HG03108 (cell line): ENCODE measurements at regions not wholly inside any gene's neighbourhood (a gene's known extent, or its start where the extent isn't known, plus 50 kb on each side); places are given as distances from the start of the nearest gene placed in this dataset.
"Not testable (repeated sequence)": the region's sequence is repeated elsewhere in the genome, so short reads cannot be mapped to it uniquely, and the experiment has no call there.

Experiments used
- ATAC-seq: cut with Tn5 transposase; IDR thresholded peaks from one replicate; pipeline ENCODE4 v1.9.1; 2021; ENCODE audit warnings: moderate library complexity; ENCODE audit not compliant: unreplicated experiment

DNA sequence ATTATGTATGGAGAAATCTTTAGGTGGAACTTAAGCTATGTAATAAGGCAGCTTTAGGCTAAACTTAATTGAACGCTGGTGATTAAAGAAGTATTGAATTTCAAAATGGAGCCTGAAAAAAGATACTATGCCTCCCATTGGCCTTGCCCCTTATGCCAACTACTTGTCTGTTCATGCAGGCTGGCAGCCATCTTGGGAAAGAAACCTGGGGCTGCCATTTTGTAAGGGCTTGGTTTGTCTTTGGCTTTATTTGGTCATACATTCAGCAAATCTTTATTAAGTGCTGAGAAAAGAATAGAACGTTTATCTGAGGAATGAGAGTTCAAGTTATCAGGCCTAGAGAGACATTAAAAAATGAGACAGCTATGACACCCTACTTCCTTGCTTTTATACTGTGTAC lies 231.3 kb downstream of the KCNE4 start:
- no peak for ATAC-seq

DNA sequence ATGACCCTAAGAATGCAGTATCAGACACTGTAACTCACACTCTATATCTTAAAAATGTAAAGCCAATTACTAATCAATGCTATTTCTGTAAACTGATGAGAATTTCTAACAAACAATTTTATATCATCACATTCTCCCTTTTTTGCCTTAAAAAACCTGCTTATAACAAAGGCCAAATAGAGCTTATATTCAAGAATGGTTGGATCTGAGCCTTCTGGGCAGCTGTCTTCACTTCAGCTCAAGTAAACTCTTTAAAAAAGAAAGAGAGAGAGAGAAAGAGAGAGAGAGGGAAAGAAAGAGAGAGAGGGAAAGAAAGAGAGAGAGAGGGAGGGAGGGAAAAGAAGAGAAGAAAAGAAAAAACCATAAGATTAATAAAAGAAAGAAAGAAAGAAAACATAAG lies 231.8 kb downstream of the KCNE4 start:
- no peak for ATAC-seq

DNA sequence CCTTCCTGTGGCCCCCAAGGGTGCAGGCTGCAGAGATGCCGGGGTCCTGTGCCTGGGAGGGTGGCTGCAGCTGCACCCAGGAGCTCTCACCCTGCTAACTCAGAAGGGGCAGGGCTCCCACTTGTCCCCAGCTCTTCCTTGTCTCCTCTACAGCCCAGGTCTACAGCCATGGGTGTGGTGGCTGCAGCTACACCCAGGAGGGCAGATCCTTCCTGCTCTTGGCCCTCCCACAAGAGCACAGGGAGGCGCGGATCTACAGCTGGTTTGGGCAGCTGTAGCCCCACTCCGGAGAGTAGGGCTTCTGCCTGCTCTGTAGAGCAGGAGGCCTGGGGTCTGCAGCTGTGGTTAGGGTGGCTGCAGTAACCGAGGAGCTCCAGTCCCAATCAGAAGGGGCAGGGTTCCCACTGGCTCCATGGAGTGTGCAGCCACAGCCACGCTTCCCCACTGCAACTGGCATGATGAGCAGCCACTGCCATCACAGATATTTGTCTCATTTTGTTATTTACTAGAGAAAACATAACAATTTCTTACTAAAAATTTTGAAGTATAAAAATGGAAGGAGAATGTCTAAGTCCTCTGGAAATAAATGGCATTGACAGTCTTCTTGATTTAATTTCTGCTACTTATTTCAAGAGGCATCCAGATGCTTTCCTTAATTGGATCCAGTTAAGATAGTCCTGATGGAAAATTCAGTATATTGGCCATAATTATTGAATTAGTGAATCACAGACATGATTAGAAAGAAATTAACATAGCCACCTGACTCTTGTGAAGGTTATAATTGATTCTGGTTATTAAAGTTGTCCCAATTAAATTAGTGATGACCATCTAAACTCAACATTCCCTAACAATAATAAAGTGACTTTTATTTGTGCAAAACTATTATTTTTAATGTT lies 233.6 kb downstream of the KCNE4 start:
- no peak for ATAC-seq

DNA sequence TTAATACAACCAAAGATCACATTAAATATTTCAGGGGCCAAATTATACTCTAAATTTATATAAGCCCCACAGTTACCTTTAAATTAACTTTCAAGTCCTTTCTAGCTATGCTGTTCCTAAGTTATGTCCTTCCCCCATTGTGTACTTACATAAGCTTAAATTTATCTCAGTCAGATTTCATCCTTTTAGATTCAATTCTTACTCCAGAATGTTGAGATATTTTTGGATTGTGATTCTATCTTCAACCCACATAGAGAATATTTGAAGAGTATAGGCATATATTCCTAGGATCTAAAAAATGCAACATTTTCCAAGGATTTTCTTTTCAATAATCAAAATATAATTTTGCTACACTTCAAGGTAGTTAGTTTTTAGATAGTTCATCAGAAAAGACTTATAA lies 242.8 kb downstream of the KCNE4 start:
- no peak for ATAC-seq

DNA sequence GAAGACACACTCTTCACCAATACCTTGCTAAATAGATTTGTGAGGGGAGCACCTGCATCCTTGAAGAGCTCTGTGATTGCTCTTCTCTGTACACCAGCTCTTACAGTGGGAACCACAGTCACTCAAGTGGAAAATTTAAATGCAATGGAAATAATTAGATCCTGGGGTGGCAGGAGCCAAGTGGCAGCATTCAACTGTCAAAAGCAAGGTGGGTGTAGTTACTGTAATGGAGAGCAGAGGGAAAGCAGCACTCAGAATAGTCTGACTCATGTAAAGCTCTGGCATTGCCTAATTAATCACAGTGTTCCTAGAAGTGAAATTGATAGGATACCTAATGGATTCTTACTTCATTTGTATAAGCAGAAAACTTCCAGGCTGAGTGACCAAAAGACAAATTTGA lies 245.8 kb downstream of the KCNE4 start:
- ATAC-seq, result no peak

DNA sequence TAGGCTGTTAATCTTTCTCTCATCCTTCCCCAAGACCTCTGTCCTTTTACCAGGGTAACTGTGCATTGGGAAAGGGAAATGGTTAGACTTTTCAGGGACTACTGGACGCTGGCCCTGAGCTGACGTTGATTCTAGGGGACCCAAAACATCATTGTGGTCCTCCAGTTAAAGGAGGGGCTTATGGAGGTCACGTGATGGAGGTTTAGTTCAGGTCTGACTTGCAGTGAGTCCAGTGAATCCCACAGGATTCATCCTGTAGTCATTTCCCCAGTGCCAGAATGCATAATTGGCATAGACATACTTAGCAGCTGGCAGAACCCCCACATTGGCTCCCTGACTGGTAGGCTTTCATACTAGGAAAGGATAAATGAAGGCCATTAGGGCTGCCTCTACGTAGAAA lies 246.3 kb downstream of the KCNE4 start:
- not testable (repeated sequence) for ATAC-seq

GRCh38 chr2:223300326-223300725 lies 248.3 kb downstream of the KCNE4 start:
- no peak for ATAC-seq

GRCh38 chr2:223306371-223306770 lies 254.4 kb downstream of the KCNE4 start:
- no peak for ATAC-seq

- ATAC-seq, result no peak
These were observed 260.1 kb downstream of the KCNE4 start for GRCh38 chr2:223311889-223312680.

- no peak for ATAC-seq
These were observed 261.1 kb downstream of the KCNE4 start for GRCh38 chr2:223313101-223313500.

DNA sequence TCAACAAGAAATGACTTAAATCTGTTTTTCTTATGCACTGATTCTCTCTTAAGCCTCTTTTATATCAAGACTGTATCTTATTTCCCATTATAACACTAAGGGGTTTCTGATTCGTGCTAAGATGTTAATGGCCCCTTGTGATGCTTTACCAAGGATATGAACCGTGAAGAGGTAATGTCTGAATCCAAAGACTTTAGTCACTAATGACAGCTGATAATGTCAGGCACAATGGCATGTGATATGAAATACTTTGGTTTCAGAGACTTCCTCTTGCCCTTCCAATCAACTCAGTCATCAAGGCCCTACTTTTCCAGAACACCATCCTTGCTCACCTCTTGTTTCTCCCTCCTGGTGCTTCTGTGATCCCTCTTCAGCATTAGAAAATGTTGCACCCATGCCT lies 262.8 kb downstream of the KCNE4 start:
- ATAC-seq, result no peak

GRCh38 chr2:223315813-223316212 lies 263.8 kb downstream of the KCNE4 start:
- ATAC-seq, result no peak

GRCh38 chr2:223316342-223316741 lies 264.4 kb downstream of the KCNE4 start:
- ATAC-seq, result no peak

DNA sequence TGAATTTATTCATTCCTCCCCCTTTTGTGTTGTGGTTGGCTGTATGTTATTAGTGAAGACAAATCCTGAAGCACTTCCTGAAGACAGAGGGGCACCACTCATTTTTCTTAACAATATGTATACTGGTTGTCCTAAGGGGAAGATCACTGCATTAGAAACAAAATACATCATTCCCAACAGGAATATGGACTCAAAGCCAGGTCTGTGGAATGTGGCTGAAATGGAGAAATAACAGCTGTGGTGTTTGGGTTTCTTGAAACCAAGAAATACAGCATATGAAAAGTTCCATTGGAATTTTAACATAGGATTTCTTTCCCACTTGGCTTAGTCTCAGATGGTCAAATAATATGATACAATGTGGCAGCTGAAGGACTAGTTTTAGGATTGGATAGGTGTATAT lies 267.6 kb downstream of the KCNE4 start:
- ATAC-seq, result no peak

GRCh38 chr2:223324402-223324801 lies 272.4 kb downstream of the KCNE4 start:
- ATAC-seq, result no peak

- no peak for ATAC-seq
These were observed 273.6 kb downstream of the SCG2 start for GRCh38 chr2:223328578-223328977.

DNA sequence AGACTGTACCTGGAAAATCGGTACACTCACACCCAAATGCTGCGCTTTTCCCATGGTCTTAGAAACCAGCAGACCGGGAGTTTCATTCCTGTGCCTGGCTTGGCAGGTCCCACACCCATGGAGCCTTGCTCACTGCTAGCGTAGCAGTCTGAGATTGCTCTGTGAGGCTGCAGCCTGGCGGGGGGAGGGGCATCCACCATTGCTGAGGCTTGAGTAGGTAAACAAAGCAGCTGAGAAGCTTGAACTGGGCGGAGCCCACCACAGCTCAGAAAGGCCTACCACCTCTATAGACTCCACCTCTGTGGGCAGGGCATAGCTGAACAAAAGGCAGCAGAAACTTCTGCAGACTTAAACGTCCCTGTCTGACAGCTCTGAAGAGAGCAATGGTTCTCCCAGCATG lies 271.4 kb downstream of the SCG2 start:
- ATAC-seq, result not testable (repeated sequence)

GRCh38 chr2:223338016-223338415 lies 264.1 kb downstream of the SCG2 start:
- no peak for ATAC-seq

DNA sequence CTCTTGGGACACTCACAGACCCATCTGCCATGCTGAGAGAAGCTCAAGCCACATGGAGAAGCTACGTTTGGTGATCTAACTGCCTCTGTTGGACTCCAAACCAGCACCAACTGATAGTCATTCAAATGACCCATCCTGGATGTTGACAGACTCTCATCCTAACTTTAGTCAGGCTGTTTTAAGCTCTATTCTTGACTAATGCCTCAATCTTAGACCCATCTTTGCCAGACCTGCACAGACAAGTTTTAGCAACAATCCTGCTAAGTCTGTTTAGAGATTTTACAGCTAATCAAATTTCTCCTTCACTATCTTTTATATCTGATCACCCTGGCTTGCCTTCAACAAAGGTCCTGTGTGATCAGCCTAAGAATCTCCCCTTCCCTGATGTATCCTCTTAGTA lies 245.1 kb downstream of the SCG2 start:
- no peak for ATAC-seq

DNA sequence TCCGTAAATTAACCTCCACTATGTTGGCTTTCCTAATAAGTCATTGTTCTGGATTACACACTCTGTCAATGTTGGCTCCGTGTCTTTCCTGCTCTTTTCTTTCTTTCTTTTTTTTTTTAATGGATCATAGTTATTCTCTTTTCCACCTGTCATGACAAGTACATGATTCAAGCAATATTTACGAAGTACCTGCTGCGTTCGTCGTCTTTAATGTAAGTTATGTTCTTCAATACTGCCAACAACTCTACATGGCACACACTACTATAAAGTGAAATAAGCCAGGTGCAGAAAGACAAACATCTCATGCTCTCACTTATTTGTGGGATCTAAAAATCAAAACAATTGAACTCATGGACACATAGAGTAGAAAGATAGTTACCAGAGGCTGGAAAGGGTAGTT lies 239.1 kb downstream of the SCG2 start:
- no peak for ATAC-seq

DNA sequence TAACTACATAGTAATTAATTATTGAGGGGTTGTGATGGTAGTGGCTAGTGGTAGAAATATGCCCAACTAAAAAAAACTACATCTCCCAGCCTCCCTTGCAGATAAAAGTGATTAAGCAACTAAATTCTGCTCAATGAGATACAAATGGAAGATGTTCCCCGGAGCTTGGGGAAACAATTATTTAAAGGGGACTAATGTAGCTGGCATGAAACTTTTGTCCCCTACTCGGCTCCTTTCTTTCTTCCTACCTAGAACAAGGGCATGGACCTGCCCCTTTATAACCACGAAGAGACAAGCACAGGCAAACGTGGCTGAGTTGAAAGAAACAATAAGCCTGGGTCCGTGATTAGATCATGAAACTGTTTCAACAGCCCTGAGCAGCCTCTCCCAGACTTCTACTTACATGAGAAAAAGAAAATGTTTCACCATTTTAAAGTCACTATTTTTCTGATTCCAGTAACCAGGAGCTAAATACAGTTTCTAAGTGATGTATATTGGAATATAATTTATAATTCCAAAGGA lies 236.9 kb downstream of the SCG2 start:
- no peak for ATAC-seq

- ATAC-seq, result no peak
These were observed 235.6 kb downstream of the SCG2 start for GRCh38 chr2:223366566-223366965.
